A549 (cell line): ENCODE measurements at regions not wholly inside any gene's neighbourhood (a gene's known extent, or its start where the extent isn't known, plus 50 kb on each side); places are given as distances from the start of the nearest gene placed in this dataset.

Experiments
- CHD4 ChIP-seq: fragments of 200-600 bp; sonication (generic); IDR thresholded peaks from 2 replicates; pipeline ENCODE4 v1.6.1; 2016; ENCODE audit warnings: antibody characterized with exemption, mild to moderate bottlenecking, borderline replicate concordance
- CTCF ChIP-seq: fragments of >200 bp; sonication (Bioruptor Twin); formaldehyde crosslinking; IDR thresholded peaks from 3 replicates; pipeline ENCODE4 v1.5.1; 2016
- EHMT2 ChIP-seq: fragments of 200-600 bp; sonication (generic); IDR thresholded peaks from 2 replicates; pipeline ENCODE4 v1.6.1; 2016; ENCODE audit warnings: antibody characterized with exemption, low read depth, mild to moderate bottlenecking, moderate library complexity
- FOSB ChIP-seq: fragments of 250-450 bp; sonication (Bioruptor Pico); IDR thresholded peaks from 2 replicates; pipeline ENCODE4 v1.5.0; 2020; ENCODE audit warnings: mild to moderate bottlenecking, moderate library complexity
- FOSL2 ChIP-seq, 2 experiments: fragments of 450-650 bp in 1 of 2; fragments of >200 bp in 1 of 2; sonication (Bioruptor Twin) in 1 of 2; formaldehyde crosslinking; IDR thresholded peaks; 2 replicates each; pipeline versions ENCODE4 v1.5.0 to v1.6.1; 2016 to 2020; ENCODE audit warnings: mild to moderate bottlenecking in 1 of 2, moderate library complexity in 1 of 2
- KDM1A ChIP-seq: fragments of 200-600 bp; sonication (generic); IDR thresholded peaks from 2 replicates; pipeline ENCODE4 v1.6.1; 2016; ENCODE audit warnings: low read depth, mild to moderate bottlenecking
- POLR2A ChIP-seq: IDR thresholded peaks from 2 replicates; pipeline ENCODE4 v1.6.1; 2012; ENCODE audit warnings: mild to moderate bottlenecking, low read length
- ZNF302 ChIP-seq: fragments of 250-450 bp; sonication (Bioruptor Pico); IDR thresholded peaks from 2 replicates; pipeline ENCODE4 v1.9.0; 2021; ENCODE audit warnings: inconsistent platforms, mild to moderate bottlenecking, moderate library complexity

- no peak for TF ChIP-seq CTCF
- no peak for TF ChIP-seq FOSL2 (IDR thresholded peaks at IDR 0.05)
- no peak for TF ChIP-seq FOSL2 (CRISPR knock-in tag; IDR thresholded peaks at IDR 0.05)
- TF ChIP-seq EHMT2: no peak
- TF ChIP-seq FOSB (CRISPR knock-in tag): no peak
- TF ChIP-seq POLR2A: no peak
- no peak for TF ChIP-seq KDM1A
- no peak for TF ChIP-seq CHD4
- TF ChIP-seq ZNF302 (CRISPR knock-in tag): no peak
Observed at GRCh38 chr6:14218519-14218800, 100.9 kb downstream of the CD83 start.
